GM10266 (cell line): ENCODE measurements at regions not wholly inside any gene's neighbourhood (a gene's known extent, or its start where the extent isn't known, plus 50 kb on each side); places are given as distances from the start of the nearest gene placed in this dataset.
"Not testable (repeated sequence)": the region's sequence is repeated elsewhere in the genome, so short reads cannot be mapped to it uniquely, and the experiment has no call there.

Experiments used
- DNase-seq: peaks from one replicate; pipeline ENCODE4 v3.0.0; 2012; ENCODE audit errors: extremely low spot score
- CTCF ChIP-seq: IDR thresholded peaks from 2 replicates; pipeline ENCODE4 v1.5.1; 2012; ENCODE audit warnings: mild to moderate bottlenecking, low read depth; ENCODE audit not compliant: control insufficient read depth, insufficient read depth; ENCODE audit errors: missing control alignments

GRCh38 chr11:110855191-110855590, 143.0 kb upstream of the ARHGAP20 start:
- no peak for TF ChIP-seq CTCF
- DNase-seq: no peak

DNA sequence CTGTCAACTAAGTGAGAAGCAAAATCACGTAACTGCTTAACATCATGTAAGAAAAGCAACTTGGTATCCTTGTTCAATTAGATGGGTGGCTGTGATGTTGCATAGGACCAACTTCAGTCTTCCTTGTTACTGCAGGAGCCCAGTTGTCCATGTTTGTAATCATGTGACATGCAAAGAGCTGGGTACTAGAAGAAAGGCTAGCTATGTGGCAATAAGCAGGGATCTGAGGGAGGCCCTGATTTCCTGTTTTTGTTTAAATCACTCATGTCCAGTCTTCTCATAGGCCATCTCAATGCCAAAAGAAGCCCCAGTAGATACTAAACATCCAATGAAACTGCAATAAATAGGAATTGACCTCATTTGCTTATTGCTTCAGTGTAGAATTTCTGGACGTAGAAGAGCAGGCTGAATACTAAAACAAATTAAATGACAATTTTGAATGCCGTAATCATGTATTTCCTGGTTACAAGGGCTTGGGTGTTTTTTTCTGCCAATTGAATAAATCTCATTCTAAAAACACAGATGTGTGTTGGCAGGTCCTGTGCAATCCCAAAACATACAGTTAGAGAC, 140.8 kb upstream of the ARHGAP20 start:
- no peak for DNase-seq

GRCh38 chr11:110850846-110851245, 138.6 kb upstream of the ARHGAP20 start:
- no peak for DNase-seq
- no peak for TF ChIP-seq CTCF

More for the DNA sequence above, 140.8 kb upstream of the ARHGAP20 start:
- no peak for TF ChIP-seq CTCF

- DNase-seq: not testable (repeated sequence)
Measured at GRCh38 chr11:110843053-110843452, 130.8 kb upstream of the ARHGAP20 start.

GRCh38 chr11:110838808-110839207, 126.6 kb upstream of the ARHGAP20 start:
- no peak for DNase-seq
- TF ChIP-seq CTCF: no peak

GRCh38 chr11:110837603-110838002, 125.4 kb upstream of the ARHGAP20 start:
- TF ChIP-seq CTCF: no peak
- no peak for DNase-seq

GRCh38 chr11:110835106-110835505, 122.9 kb upstream of the ARHGAP20 start:
- no peak for TF ChIP-seq CTCF
- DNase-seq: no peak

DNA sequence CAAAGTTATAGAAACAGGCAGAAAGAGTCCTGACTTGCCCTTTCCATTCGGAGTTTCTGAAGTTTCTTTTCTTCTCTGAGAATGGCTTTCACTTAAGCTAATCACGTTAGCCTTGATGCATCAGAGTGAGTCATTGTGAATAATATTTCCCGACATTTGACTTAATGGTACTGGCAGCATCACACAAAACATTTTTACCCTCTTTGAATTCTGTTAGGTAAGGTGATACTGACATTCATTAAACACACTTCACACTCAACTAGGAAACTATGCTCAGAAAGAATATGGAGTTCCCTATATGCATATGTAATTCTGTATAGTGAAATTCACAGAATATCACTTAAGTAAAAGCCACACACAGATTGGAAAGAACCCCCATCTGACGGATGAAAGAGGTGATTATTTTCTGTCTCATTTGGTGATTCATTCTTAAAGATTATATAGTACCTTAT, 120.8 kb upstream of the ARHGAP20 start:
- DNase-seq: no peak
- TF ChIP-seq CTCF: no peak
